Neural crest cell (in vitro differentiated cells): ENCODE measurements at regions not wholly inside any gene's neighbourhood (a gene's known extent, or its start where the extent isn't known, plus 50 kb on each side); places are given as distances from the start of the nearest gene placed in this dataset.

Experiments
- DNase-seq: peaks from one replicate; pipeline ENCODE4 v3.0.0; 2021; ENCODE audit warnings: low read depth, mixed read lengths, low spot score
- H3K27ac Mint-ChIP-seq: one replicate; pipeline ENCODE4 v1.8.0; 2021; ENCODE audit warnings: mild to moderate bottlenecking, mixed read lengths; ENCODE audit not compliant: unreplicated experiment
- H3K27me3 Mint-ChIP-seq: 2 replicates; pipeline ENCODE4 v1.8.0; 2021; ENCODE audit warnings: low read depth, mild to moderate bottlenecking, mixed read lengths
- H3K36me3 Mint-ChIP-seq: 2 replicates; pipeline ENCODE4 v1.8.0; 2021; ENCODE audit warnings: low read depth, mild to moderate bottlenecking, mixed read lengths
- H3K4me1 Mint-ChIP-seq: 2 replicates; pipeline ENCODE4 v1.8.0; 2021; ENCODE audit warnings: mixed read lengths
- H3K4me3 Mint-ChIP-seq: one replicate; pipeline ENCODE4 v1.8.0; 2021; ENCODE audit warnings: mild to moderate bottlenecking, mixed read lengths
- H3K9me3 Mint-ChIP-seq: 2 replicates; pipeline ENCODE4 v1.8.0; 2021; ENCODE audit warnings: mixed read lengths
- CTCF ChIP-seq: fragments of 200-600 bp; sonication (generic); conservative IDR thresholded peaks from 2 replicates; pipeline ENCODE4 v1.5.0; 2021; ENCODE audit warnings: antibody characterized with exemption, mild to moderate bottlenecking

GRCh38 chr12:84172823-84173424 lies 739.7 kb downstream of the SLC6A15 start:
- H3K4me1 Mint-ChIP-seq: no peaks in the 10 kb centered on the region
- H3K9me3 Mint-ChIP-seq: no peaks in the 10 kb centered on the region
- TF ChIP-seq CTCF: no peak
- H3K4me3 Mint-ChIP-seq: no peak overlapping the region
- no peak overlapping the region for H3K27ac Mint-ChIP-seq
- no peak for DNase-seq
- H3K36me3 Mint-ChIP-seq: no peaks in the 10 kb centered on the region
- H3K27me3 Mint-ChIP-seq: no peaks in the 10 kb centered on the region

- Mint-ChIP-seq H3K27ac (no peak overlapping the region), H3K36me3 (no peaks in the 10 kb centered on the region), H3K9me3 (no peaks in the 10 kb centered on the region), H3K4me1 (peaks cover 8% of the 10 kb centered on the region), H3K27me3 (no peaks in the 10 kb centered on the region), H3K4me3 (no peak overlapping the region)
- no peak for TF ChIP-seq CTCF
- no peak for DNase-seq
Measured at GRCh38 chr12:84166812-84167211, 745.8 kb downstream of the SLC6A15 start.

GRCh38 chr12:84165998-84166571 lies 746.5 kb downstream of the SLC6A15 start:
- no peak overlapping the region for H3K4me3 Mint-ChIP-seq
- DNase-seq: no peak

GRCh38 chr12:84161296-84161695 lies 751.3 kb downstream of the SLC6A15 start:
- H3K27ac Mint-ChIP-seq: no peak overlapping the region
- no peaks in the 10 kb centered on the region for H3K36me3 Mint-ChIP-seq
- no peak for TF ChIP-seq CTCF
- H3K4me1 Mint-ChIP-seq: no peaks in the 10 kb centered on the region
- no peak for DNase-seq
- no peak overlapping the region for H3K4me3 Mint-ChIP-seq
- H3K9me3 Mint-ChIP-seq: no peaks in the 10 kb centered on the region
- no peaks in the 10 kb centered on the region for H3K27me3 Mint-ChIP-seq

More at GRCh38 chr12:84165998-84166571, 746.5 kb downstream of the SLC6A15 start:
- H3K27me3 Mint-ChIP-seq: no peaks in the 10 kb centered on the region
- no peaks in the 10 kb centered on the region for H3K36me3 Mint-ChIP-seq
- no peak overlapping the region for H3K27ac Mint-ChIP-seq
- TF ChIP-seq CTCF: no peak
- peaks cover 8% of the 10 kb centered on the region for H3K4me1 Mint-ChIP-seq
- no peaks in the 10 kb centered on the region for H3K9me3 Mint-ChIP-seq

- Mint-ChIP-seq H3K9me3 (no peaks in the 10 kb centered on the region), H3K4me1 (no peaks in the 10 kb centered on the region), H3K27ac (no peak overlapping the region), H3K27me3 (no peaks in the 10 kb centered on the region), H3K36me3 (no peaks in the 10 kb centered on the region), H3K4me3 (no peak overlapping the region)
- no peak for TF ChIP-seq CTCF
- DNase-seq: no peak
Measured at GRCh38 chr12:84159260-84159659, 753.3 kb downstream of the SLC6A15 start.
